Neural progenitor cell (in vitro differentiated cells): ENCODE measurements at regions not wholly inside any gene's neighbourhood (a gene's known extent, or its start where the extent isn't known, plus 50 kb on each side); places are given as distances from the start of the nearest gene placed in this dataset.

Experiments
- EZH2 ChIP-seq: fragments of 200-600 bp; sonication (generic); IDR thresholded peaks from 2 replicates; pipeline ENCODE4 v1.6.1; 2017; ENCODE audit warnings: antibody characterized with exemption, mild to moderate bottlenecking, moderate library complexity
- EZH2phosphoT487 ChIP-seq: fragments of 200-600 bp; sonication (generic); IDR thresholded peaks from 2 replicates; pipeline ENCODE4 v1.6.1; 2017; ENCODE audit warnings: antibody characterized with exemption
- TF ChIP-seq, protein P1 (sequence below): fragments of 200-600 bp; sonication (generic); IDR thresholded peaks from 2 replicates; pipeline ENCODE4 v1.5.1; 2017; ENCODE audit warnings: antibody characterized with exemption, mild to moderate bottlenecking

DNA sequence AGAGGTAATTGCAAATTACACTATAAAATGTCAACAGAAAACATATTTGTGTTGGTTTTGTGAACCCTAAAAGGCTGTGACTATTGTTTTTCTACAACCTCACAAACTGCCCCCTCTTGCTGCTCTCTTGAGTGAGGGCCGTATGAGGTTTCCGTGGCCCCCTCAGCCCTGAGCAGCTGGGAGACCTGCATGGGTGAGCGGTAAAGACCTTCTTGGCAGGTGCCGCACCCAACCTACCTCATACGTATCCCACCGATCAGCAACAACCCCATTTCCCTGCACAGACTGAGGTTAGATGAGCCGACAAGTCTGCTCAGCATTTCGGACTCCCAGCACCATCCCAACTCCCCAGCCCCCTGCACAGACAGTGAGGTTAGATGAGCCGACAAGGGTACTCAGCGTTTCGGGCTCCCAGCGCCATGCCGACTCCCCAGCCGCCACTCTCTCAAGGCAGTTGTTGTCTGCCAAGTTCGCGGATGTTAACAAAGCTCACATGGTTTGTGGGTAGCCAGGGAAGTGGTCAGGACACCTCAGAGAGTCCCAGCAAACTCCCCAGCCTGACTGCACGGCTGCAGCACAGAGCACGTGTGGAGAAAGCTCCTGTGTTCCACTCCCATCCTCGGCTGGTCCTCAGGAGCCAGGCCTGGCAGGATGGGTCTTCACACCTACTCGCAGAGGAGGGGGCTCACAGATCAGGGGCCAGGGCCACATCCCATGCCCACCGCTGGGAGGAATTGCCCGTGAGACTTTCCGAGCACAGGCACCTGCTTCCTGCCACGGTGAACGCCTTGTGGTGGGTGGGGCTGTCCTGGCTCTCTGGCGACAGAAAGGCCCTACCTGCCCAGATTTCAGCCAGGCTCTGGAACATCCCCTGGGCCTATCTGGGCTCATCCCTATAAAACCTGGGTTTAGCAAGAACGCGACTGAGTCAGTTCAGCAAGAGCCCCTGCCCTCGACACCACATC is 502.9 kb downstream of the BRD1 start:
- TF ChIP-seq EZH2phosphoT487 = no peak
- TF ChIP-seq, protein P1, sequence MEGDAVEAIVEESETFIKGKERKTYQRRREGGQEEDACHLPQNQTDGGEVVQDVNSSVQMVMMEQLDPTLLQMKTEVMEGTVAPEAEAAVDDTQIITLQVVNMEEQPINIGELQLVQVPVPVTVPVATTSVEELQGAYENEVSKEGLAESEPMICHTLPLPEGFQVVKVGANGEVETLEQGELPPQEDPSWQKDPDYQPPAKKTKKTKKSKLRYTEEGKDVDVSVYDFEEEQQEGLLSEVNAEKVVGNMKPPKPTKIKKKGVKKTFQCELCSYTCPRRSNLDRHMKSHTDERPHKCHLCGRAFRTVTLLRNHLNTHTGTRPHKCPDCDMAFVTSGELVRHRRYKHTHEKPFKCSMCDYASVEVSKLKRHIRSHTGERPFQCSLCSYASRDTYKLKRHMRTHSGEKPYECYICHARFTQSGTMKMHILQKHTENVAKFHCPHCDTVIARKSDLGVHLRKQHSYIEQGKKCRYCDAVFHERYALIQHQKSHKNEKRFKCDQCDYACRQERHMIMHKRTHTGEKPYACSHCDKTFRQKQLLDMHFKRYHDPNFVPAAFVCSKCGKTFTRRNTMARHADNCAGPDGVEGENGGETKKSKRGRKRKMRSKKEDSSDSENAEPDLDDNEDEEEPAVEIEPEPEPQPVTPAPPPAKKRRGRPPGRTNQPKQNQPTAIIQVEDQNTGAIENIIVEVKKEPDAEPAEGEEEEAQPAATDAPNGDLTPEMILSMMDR = no peak
- TF ChIP-seq EZH2 = no peak
